Liver (tissue), 8 donors: ENCODE measurements at regions not wholly inside any gene's neighbourhood (a gene's known extent, or its start where the extent isn't known, plus 50 kb on each side); places are given as distances from the start of the nearest gene placed in this dataset.

ENCODE experiments used
- DNase-seq: peaks from one replicate; pipeline ENCODE4 v3.0.0-alpha.2; 2017; ENCODE audit warnings: low spot score
- H3K27ac ChIP-seq, 2 donors: one replicate each; pipeline ENCODE4 v1.7.0; 2013; ENCODE audit warnings: inconsistent platforms in 2 of 2, low read length in 2 of 2, control low read depth in 1 of 2, low read depth in 1 of 2, mild to moderate bottlenecking in 1 of 2
- H3K27me3 ChIP-seq, 4 donors: one replicate each; pipeline versions ENCODE4 v1.6.1 to v1.7.0; 2013; ENCODE audit warnings: low read length in 3 of 4, inconsistent platforms in 1 of 4, mild to moderate bottlenecking in 1 of 4, moderate library complexity in 1 of 4; ENCODE audit not compliant: control insufficient read depth in 4 of 4, insufficient read depth in 4 of 4
- H3K36me3 ChIP-seq, 4 donors: one replicate each; pipeline versions ENCODE4 v1.6.1 to v1.7.0; 2013; ENCODE audit warnings: low read length in 3 of 4, mild to moderate bottlenecking in 3 of 4, low read depth in 1 of 4, moderate library complexity in 1 of 4; ENCODE audit not compliant: control insufficient read depth in 4 of 4, insufficient read depth in 3 of 4
- H3K4me1 ChIP-seq, 4 donors: one replicate each; pipeline versions ENCODE4 v1.6.1 to v1.7.0; 2013; ENCODE audit warnings: low read length in 3 of 4, mild to moderate bottlenecking in 3 of 4, moderate library complexity in 1 of 4; ENCODE audit not compliant: control insufficient read depth in 4 of 4, insufficient read depth in 4 of 4
- H3K4me3 ChIP-seq, 3 donors: one replicate each; pipeline versions ENCODE4 v1.6.1 to v1.7.0; 2013; ENCODE audit warnings: low read length in 3 of 3, control low read depth in 1 of 3, low read depth in 1 of 3, mild to moderate bottlenecking in 1 of 3
- H3K9ac ChIP-seq, 2 donors: one replicate each; pipeline ENCODE4 v1.7.0; 2013; ENCODE audit warnings: low read length in 2 of 2, mild to moderate bottlenecking in 2 of 2, moderate library complexity in 2 of 2, control low read depth in 1 of 2, low read depth in 1 of 2
- H3K9me3 ChIP-seq, 4 donors: one replicate each; pipeline versions ENCODE4 v1.6.1 to v1.7.0; 2013; ENCODE audit warnings: low read length in 3 of 4; ENCODE audit not compliant: control insufficient read depth in 4 of 4
- EGR1 ChIP-seq, 2 donors: IDR thresholded peaks; 2 replicates each; pipeline ENCODE4 v1.6.1; 2016 to 2018; ENCODE audit warnings: antibody characterized with exemption in 2 of 2, low read depth in 2 of 2
- FOXA2 ChIP-seq: IDR thresholded peaks from 2 replicates; pipeline ENCODE4 v1.6.1; 2016; ENCODE audit warnings: antibody characterized with exemption
- GABPA ChIP-seq, 2 donors: IDR thresholded peaks in 1 of 2; conservative IDR thresholded peaks in 1 of 2; 2 replicates each; pipeline ENCODE4 v1.6.1; 2016; ENCODE audit warnings: antibody characterized with exemption in 2 of 2, mild to moderate bottlenecking in 1 of 2, moderate library complexity in 1 of 2
- HNF4A ChIP-seq, 2 donors: conservative IDR thresholded peaks; 2 replicates each; pipeline ENCODE4 v1.6.1; 2016; ENCODE audit warnings: antibody characterized with exemption in 2 of 2, mild to moderate bottlenecking in 2 of 2
- HNF4G ChIP-seq: IDR thresholded peaks from 2 replicates; pipeline ENCODE4 v1.6.1; 2016; ENCODE audit warnings: antibody characterized with exemption
- JUND ChIP-seq, 2 donors: IDR thresholded peaks; 2 replicates each; pipeline ENCODE4 v1.6.1; 2016; ENCODE audit warnings: antibody characterized with exemption in 2 of 2
- NR2F2 ChIP-seq: IDR thresholded peaks from 2 replicates; pipeline ENCODE4 v1.6.1; 2016; ENCODE audit warnings: antibody characterized with exemption
- RAD21 ChIP-seq, 2 donors: IDR thresholded peaks; 2 replicates each; pipeline ENCODE4 v1.6.1; 2016; ENCODE audit warnings: antibody characterized with exemption in 2 of 2, mild to moderate bottlenecking in 2 of 2
- RXRA ChIP-seq, 2 donors: IDR thresholded peaks; 2 replicates each; pipeline ENCODE4 v1.6.1; 2017 to 2018; ENCODE audit warnings: antibody characterized with exemption in 2 of 2, mild to moderate bottlenecking in 1 of 2
- SP1 ChIP-seq: IDR thresholded peaks from 2 replicates; pipeline ENCODE4 v1.6.1; 2018; ENCODE audit warnings: antibody characterized with exemption, mild to moderate bottlenecking
- TAF1 ChIP-seq: conservative IDR thresholded peaks from 2 replicates; pipeline ENCODE4 v1.6.1; 2016; ENCODE audit warnings: antibody characterized with exemption, mild to moderate bottlenecking
- YY1 ChIP-seq: IDR thresholded peaks from 2 replicates; pipeline ENCODE4 v1.6.1; 2016; ENCODE audit warnings: antibody characterized with exemption, mild to moderate bottlenecking
- WGBS: extraction: QIAGEN DNeasy Blood & Tissue Kit; methylation state at CpG from one replicate; pipeline ENCODE4 v1.1.7; 2013; 5-methylcytosine and 5-hydroxymethylcytosine counted together
- TF ChIP-seq, protein P1 (sequence below): IDR thresholded peaks from 2 replicates; pipeline ENCODE4 v1.6.1; 2016; ENCODE audit warnings: antibody characterized with exemption
- TF ChIP-seq, protein P2 (sequence below): IDR thresholded peaks from 2 replicates; pipeline ENCODE4 v1.6.1; 2016; ENCODE audit warnings: antibody characterized with exemption
- TF ChIP-seq, protein P3 (sequence below): IDR thresholded peaks from 2 replicates; pipeline ENCODE4 v1.6.1; 2016; ENCODE audit warnings: antibody characterized with exemption
- TF ChIP-seq, protein P4 (sequence below): IDR thresholded peaks from 2 replicates; pipeline ENCODE4 v1.6.1; 2016; ENCODE audit warnings: antibody characterized with exemption, mild to moderate bottlenecking
- TF ChIP-seq, protein P5 (sequence below): fragments of 150-350 bp; IDR thresholded peaks from 2 replicates; pipeline ENCODE4 v1.5.1; 2017; ENCODE audit warnings: improper control_type of control experiment, low read depth, low read length; ENCODE audit not compliant: missing input control
- donor health status: healthy.
- donor health status: healthy.
- donor health status: healthy.
- donor health status: healthy.
- donor health status: healthy.

DNA sequence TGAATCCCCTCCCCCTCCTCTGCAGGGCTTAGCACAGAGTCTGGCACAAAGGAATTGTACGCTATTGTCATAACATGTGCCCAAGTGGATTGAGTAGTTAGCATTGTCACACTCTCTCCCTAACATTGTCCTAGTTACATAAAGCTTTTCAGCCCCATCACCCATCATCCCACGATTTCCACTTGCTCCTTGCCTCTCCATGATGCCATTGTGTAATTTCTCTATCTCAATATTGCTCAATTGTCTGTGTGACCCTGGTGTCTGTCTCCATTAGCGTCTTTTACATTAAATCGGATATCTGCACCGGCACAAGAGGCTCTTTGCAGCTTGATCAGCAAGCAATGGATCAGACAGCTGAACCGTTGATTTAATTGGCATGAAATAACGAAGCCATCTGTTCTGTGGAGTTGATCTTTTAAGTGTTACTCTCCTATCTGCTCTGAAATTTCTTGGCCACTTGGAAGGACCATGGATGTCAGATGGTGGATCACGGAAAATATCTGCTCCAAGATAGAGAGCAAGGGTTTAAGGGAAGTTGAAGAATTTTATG is 77.0 kb upstream of the HS3ST4 start (continued):
- TF ChIP-seq, protein P1, sequence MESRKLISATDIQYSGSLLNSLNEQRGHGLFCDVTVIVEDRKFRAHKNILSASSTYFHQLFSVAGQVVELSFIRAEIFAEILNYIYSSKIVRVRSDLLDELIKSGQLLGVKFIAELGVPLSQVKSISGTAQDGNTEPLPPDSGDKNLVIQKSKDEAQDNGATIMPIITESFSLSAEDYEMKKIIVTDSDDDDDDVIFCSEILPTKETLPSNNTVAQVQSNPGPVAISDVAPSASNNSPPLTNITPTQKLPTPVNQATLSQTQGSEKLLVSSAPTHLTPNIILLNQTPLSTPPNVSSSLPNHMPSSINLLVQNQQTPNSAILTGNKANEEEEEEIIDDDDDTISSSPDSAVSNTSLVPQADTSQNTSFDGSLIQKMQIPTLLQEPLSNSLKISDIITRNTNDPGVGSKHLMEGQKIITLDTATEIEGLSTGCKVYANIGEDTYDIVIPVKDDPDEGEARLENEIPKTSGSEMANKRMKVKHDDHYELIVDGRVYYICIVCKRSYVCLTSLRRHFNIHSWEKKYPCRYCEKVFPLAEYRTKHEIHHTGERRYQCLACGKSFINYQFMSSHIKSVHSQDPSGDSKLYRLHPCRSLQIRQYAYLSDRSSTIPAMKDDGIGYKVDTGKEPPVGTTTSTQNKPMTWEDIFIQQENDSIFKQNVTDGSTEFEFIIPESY = no peak

DNA sequence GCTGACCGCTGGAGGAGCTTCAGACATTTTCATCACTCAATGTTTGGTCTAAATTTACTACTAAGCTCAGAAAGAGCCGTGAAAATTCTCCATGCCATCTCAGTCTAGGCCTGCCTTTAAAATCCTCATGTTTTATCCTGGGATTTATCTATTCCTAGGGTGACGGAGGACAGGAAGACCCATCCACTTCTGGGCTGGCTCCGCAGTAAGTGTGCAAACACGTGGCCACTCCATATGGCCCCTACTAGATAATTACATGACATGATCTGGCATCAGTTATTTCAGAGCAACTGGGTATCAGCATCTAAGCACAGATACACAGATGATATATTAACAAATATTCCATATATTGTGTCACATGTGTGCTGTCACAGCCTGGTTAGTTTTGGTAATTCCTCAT is 77.8 kb upstream of the HS3ST4 start:
- 68% methylated on average over 5 of the region's 5 CpGs for WGBS

More for the DNA sequence above, 77.8 kb upstream of the HS3ST4 start:
- H3K9me3 ChIP-seq = no peaks in the 10 kb centered on the region
- H3K27ac ChIP-seq = no peak overlapping the region
- no peaks in the 10 kb centered on the region for H3K4me1 ChIP-seq
- no peak overlapping the region for H3K9ac ChIP-seq
- H3K27me3 ChIP-seq = peaks cover 0 to 6% (median 0%) of the 10 kb centered on the region in 4 donors
- H3K4me3 ChIP-seq = no peak overlapping the region
- H3K36me3 ChIP-seq = no peaks in the 10 kb centered on the region
- no peak for TF ChIP-seq JUND (IDR thresholded peaks at IDR 0.05)
- TF ChIP-seq NR2F2 = no peak
- no peak for TF ChIP-seq HNF4A (conservative IDR thresholded peaks at IDR 0.05)
- no peak for TF ChIP-seq GABPA (IDR thresholded peaks at IDR 0.05 in 1 of 2, conservative IDR thresholded peaks at IDR 0.05 in 1 of 2)
- no peak for TF ChIP-seq RXRA (IDR thresholded peaks at IDR 0.05)
- TF ChIP-seq, protein P2, sequence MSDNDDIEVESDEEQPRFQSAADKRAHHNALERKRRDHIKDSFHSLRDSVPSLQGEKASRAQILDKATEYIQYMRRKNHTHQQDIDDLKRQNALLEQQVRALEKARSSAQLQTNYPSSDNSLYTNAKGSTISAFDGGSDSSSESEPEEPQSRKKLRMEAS = no peak
- no peak for TF ChIP-seq TAF1
- TF ChIP-seq, protein P3, sequence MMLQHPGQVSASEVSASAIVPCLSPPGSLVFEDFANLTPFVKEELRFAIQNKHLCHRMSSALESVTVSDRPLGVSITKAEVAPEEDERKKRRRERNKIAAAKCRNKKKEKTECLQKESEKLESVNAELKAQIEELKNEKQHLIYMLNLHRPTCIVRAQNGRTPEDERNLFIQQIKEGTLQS = no peak
- TF ChIP-seq SP1 = no peak
- TF ChIP-seq, protein P4, sequence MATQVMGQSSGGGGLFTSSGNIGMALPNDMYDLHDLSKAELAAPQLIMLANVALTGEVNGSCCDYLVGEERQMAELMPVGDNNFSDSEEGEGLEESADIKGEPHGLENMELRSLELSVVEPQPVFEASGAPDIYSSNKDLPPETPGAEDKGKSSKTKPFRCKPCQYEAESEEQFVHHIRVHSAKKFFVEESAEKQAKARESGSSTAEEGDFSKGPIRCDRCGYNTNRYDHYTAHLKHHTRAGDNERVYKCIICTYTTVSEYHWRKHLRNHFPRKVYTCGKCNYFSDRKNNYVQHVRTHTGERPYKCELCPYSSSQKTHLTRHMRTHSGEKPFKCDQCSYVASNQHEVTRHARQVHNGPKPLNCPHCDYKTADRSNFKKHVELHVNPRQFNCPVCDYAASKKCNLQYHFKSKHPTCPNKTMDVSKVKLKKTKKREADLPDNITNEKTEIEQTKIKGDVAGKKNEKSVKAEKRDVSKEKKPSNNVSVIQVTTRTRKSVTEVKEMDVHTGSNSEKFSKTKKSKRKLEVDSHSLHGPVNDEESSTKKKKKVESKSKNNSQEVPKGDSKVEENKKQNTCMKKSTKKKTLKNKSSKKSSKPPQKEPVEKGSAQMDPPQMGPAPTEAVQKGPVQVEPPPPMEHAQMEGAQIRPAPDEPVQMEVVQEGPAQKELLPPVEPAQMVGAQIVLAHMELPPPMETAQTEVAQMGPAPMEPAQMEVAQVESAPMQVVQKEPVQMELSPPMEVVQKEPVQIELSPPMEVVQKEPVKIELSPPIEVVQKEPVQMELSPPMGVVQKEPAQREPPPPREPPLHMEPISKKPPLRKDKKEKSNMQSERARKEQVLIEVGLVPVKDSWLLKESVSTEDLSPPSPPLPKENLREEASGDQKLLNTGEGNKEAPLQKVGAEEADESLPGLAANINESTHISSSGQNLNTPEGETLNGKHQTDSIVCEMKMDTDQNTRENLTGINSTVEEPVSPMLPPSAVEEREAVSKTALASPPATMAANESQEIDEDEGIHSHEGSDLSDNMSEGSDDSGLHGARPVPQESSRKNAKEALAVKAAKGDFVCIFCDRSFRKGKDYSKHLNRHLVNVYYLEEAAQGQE = no peak
- no peak for TF ChIP-seq YY1
- no peak for TF ChIP-seq RAD21 (IDR thresholded peaks at IDR 0.05)
- TF ChIP-seq, protein P1 = no peak
- TF ChIP-seq FOXA2 = no peak
- TF ChIP-seq, protein P5, sequence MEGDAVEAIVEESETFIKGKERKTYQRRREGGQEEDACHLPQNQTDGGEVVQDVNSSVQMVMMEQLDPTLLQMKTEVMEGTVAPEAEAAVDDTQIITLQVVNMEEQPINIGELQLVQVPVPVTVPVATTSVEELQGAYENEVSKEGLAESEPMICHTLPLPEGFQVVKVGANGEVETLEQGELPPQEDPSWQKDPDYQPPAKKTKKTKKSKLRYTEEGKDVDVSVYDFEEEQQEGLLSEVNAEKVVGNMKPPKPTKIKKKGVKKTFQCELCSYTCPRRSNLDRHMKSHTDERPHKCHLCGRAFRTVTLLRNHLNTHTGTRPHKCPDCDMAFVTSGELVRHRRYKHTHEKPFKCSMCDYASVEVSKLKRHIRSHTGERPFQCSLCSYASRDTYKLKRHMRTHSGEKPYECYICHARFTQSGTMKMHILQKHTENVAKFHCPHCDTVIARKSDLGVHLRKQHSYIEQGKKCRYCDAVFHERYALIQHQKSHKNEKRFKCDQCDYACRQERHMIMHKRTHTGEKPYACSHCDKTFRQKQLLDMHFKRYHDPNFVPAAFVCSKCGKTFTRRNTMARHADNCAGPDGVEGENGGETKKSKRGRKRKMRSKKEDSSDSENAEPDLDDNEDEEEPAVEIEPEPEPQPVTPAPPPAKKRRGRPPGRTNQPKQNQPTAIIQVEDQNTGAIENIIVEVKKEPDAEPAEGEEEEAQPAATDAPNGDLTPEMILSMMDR = no peak
- TF ChIP-seq HNF4G = no peak
- TF ChIP-seq EGR1 (IDR thresholded peaks at IDR 0.05; ENCODE audit: low read depth in 2 of 2) = no peak
- no peak for DNase-seq
